Kidney epithelial cell (primary cell): ENCODE measurements at regions not wholly inside any gene's neighbourhood (a gene's known extent, or its start where the extent isn't known, plus 50 kb on each side); places are given as distances from the start of the nearest gene placed in this dataset.

Experiments used
- DNase-seq: peaks from one replicate; pipeline ENCODE4 v3.0.0-alpha.2; 2010; ENCODE audit warnings: low read depth
- H3K27me3 ChIP-seq: 2 replicates; pipeline ENCODE4 v1.6.0; 2011; ENCODE audit warnings: low read length; ENCODE audit not compliant: control insufficient read depth, insufficient read depth
- H3K36me3 ChIP-seq: 2 replicates; pipeline ENCODE4 v1.5.1; 2011; ENCODE audit warnings: low read length; ENCODE audit not compliant: control insufficient read depth, insufficient read depth
- H3K4me3 ChIP-seq: 2 replicates; pipeline ENCODE4 v1.5.1; 2011; ENCODE audit warnings: low read depth, mild to moderate bottlenecking, control low read depth, low read length
- CTCF ChIP-seq: IDR thresholded peaks from 2 replicates; pipeline ENCODE4 v1.5.1; 2011; ENCODE audit warnings: mild to moderate bottlenecking, moderate library complexity, low read length, control low read depth, inconsistent platforms; ENCODE audit not compliant: insufficient read depth, poor library complexity, severe bottlenecking

- H3K4me3 ChIP-seq: no peak overlapping the region
- no peak for DNase-seq
- no peaks in the 10 kb centered on the region for H3K36me3 ChIP-seq
- TF ChIP-seq CTCF: no peak
- H3K27me3 ChIP-seq: peaks cover 14% of the 10 kb centered on the region
Observed at GRCh38 chr17:73788111-73788510, 143.9 kb upstream of the SDK2 start.

GRCh38 chr17:73791121-73791520 is 146.9 kb upstream of the SDK2 start:
- DNase-seq: no peak
- Histone ChIP-seq H3K4me3 (no peak overlapping the region), H3K36me3 (no peaks in the 10 kb centered on the region), H3K27me3 (peaks cover 3% of the 10 kb centered on the region)
- TF ChIP-seq CTCF: no peak

GRCh38 chr17:73791631-73792030 is 147.4 kb upstream of the SDK2 start:
- Histone ChIP-seq H3K27me3 (no peaks in the 10 kb centered on the region), H3K4me3 (no peak overlapping the region), H3K36me3 (no peaks in the 10 kb centered on the region)
- DNase-seq: no peak
- TF ChIP-seq CTCF: no peak

- TF ChIP-seq CTCF: no peak
- DNase-seq: no peak
- Histone ChIP-seq H3K27me3 (no peaks in the 10 kb centered on the region), H3K36me3 (no peaks in the 10 kb centered on the region), H3K4me3 (no peak overlapping the region)
Observed at GRCh38 chr17:73792994-73793393, 148.7 kb upstream of the SDK2 start.

GRCh38 chr17:73794336-73794735 is 150.1 kb upstream of the SDK2 start:
- no peak for DNase-seq
- Histone ChIP-seq H3K4me3 (no peak overlapping the region), H3K36me3 (no peaks in the 10 kb centered on the region), H3K27me3 (no peaks in the 10 kb centered on the region)
- no peak for TF ChIP-seq CTCF

GRCh38 chr17:73795730-73796129 is 151.5 kb upstream of the SDK2 start:
- Histone ChIP-seq H3K4me3 (no peak overlapping the region), H3K27me3 (no peaks in the 10 kb centered on the region), H3K36me3 (no peaks in the 10 kb centered on the region)
- TF ChIP-seq CTCF: no peak
- no peak for DNase-seq
